Neural cell (in vitro differentiated cells): ENCODE measurements at regions not wholly inside any gene's neighbourhood (a gene's known extent, or its start where the extent isn't known, plus 50 kb on each side); places are given as distances from the start of the nearest gene placed in this dataset.

Source experiments
- H2AFZ ChIP-seq: fragments of 200-600, 300-800 bp; sonication (generic), shearing (Covaris generic); 2 replicates; pipeline ENCODE4 v1.6.0; 2014; ENCODE audit warnings: low read depth, mild to moderate bottlenecking, antibody characterized with exemption, low read length, moderate library complexity
- H3F3A ChIP-seq: fragments of 200-600 bp; shearing (Covaris generic); 2 replicates; pipeline ENCODE4 v1.6.1; 2016; ENCODE audit warnings: mild to moderate bottlenecking, moderate library complexity, mixed read lengths, antibody characterized with exemption, low read length; ENCODE audit not compliant: insufficient read depth, poor library complexity, severe bottlenecking
- H3K27ac ChIP-seq: fragments of 200-600, 300-800 bp; sonication (generic), shearing (Covaris generic); 2 replicates; pipeline ENCODE4 v1.5.1; 2014; ENCODE audit warnings: mild to moderate bottlenecking, low read length, moderate library complexity
- H3K27me3 ChIP-seq: fragments of 300-800, 200-600 bp; sonication (generic), shearing (Covaris generic); 2 replicates; pipeline ENCODE4 v1.6.0; 2014; ENCODE audit warnings: mild to moderate bottlenecking, low read depth, low read length, moderate library complexity; ENCODE audit not compliant: insufficient read depth
- H3K36me3 ChIP-seq: fragments of 300-800, 200-600 bp; sonication (generic), shearing (Covaris generic); 2 replicates; pipeline ENCODE4 v1.5.1; 2014; ENCODE audit warnings: mild to moderate bottlenecking, antibody characterized with exemption, low read length, moderate library complexity; ENCODE audit not compliant: insufficient read depth
- H3K4me2 ChIP-seq: fragments of 300-800, 200-600 bp; sonication (generic), shearing (Covaris generic); 2 replicates; pipeline ENCODE4 v1.6.0; 2014; ENCODE audit warnings: mild to moderate bottlenecking, low read length
- H3K4me3 ChIP-seq: fragments of 300-800, 200-600 bp; sonication (generic), shearing (Covaris generic); 2 replicates; pipeline ENCODE4 v1.5.1; 2014; ENCODE audit warnings: mild to moderate bottlenecking, low read length, moderate library complexity
- H3K79me2 ChIP-seq: fragments of 200-600 bp; shearing (Covaris generic); replicated peaks from 2 replicates; pipeline ENCODE4 v1.6.0; 2014; ENCODE audit warnings: mild to moderate bottlenecking, low read length, moderate library complexity; ENCODE audit not compliant: insufficient read depth
- H3K9ac ChIP-seq: fragments of 300-800, 200-600 bp; sonication (generic), shearing (Covaris generic); 2 replicates; pipeline ENCODE4 v1.6.1; 2016; ENCODE audit warnings: mild to moderate bottlenecking, low read length, mixed read lengths
- H3K9me2 ChIP-seq: fragments of 200-600 bp; shearing (Covaris generic); 2 replicates; pipeline ENCODE4 v1.6.1; 2016; ENCODE audit warnings: mild to moderate bottlenecking, low read length, mixed read lengths; ENCODE audit not compliant: insufficient read depth
- H3K9me3 ChIP-seq: fragments of 200-600, 300-800 bp; sonication (generic), shearing (Covaris generic); 2 replicates; pipeline ENCODE4 v1.6.1; 2016; ENCODE audit warnings: mild to moderate bottlenecking, mixed run types, low read length, moderate library complexity, mixed read lengths
- H4K20me1 ChIP-seq: fragments of 200-600 bp; shearing (Covaris generic); 2 replicates; pipeline ENCODE4 v1.6.1; 2016; ENCODE audit warnings: mild to moderate bottlenecking, mixed run types; ENCODE audit not compliant: insufficient read depth
- CTCF ChIP-seq: fragments of 450-650 bp; IDR thresholded peaks from 2 replicates; pipeline ENCODE4 v1.5.1; 2014; ENCODE audit warnings: antibody characterized with exemption, mild to moderate bottlenecking, moderate library complexity; ENCODE audit not compliant: poor library complexity, severe bottlenecking
- EP300 ChIP-seq: fragments of 450-650 bp; conservative IDR thresholded peaks from 2 replicates; pipeline ENCODE4 v1.6.1; 2014; ENCODE audit warnings: antibody characterized with exemption, mild to moderate bottlenecking, moderate library complexity; ENCODE audit not compliant: poor library complexity, severe bottlenecking
- EZH2 ChIP-seq: fragments of 200-600, 300-800 bp; shearing (Covaris generic), sonication (generic); IDR thresholded peaks from 2 replicates; pipeline ENCODE4 v1.6.1; 2014; ENCODE audit warnings: antibody characterized with exemption, low read length, borderline replicate concordance, mild to moderate bottlenecking; ENCODE audit not compliant: insufficient read depth, poor library complexity, severe bottlenecking
- MXI1 ChIP-seq: fragments of 450-650 bp; conservative IDR thresholded peaks from 2 replicates; pipeline ENCODE4 v1.6.1; 2014; ENCODE audit warnings: antibody characterized with exemption, mild to moderate bottlenecking; ENCODE audit not compliant: poor library complexity, severe bottlenecking
- POLR2AphosphoS5 ChIP-seq: IDR thresholded peaks from 2 replicates; pipeline ENCODE4 v1.6.1; 2012
- RAD21 ChIP-seq: fragments of 450-650 bp; conservative IDR thresholded peaks from 2 replicates; pipeline ENCODE4 v1.6.1; 2014; ENCODE audit warnings: antibody characterized with exemption, mild to moderate bottlenecking, moderate library complexity
- REST ChIP-seq: IDR thresholded peaks from 2 replicates; pipeline ENCODE4 v1.6.1; 2012; ENCODE audit warnings: borderline replicate concordance
- SMC3 ChIP-seq: fragments of 450-650 bp; conservative IDR thresholded peaks from 2 replicates; pipeline ENCODE4 v1.6.1; 2014; ENCODE audit warnings: antibody characterized with exemption, mild to moderate bottlenecking, moderate library complexity; ENCODE audit not compliant: poor library complexity
- TAF1 ChIP-seq: IDR thresholded peaks from 2 replicates; pipeline ENCODE4 v1.6.1; 2012; ENCODE audit warnings: low read depth

DNA sequence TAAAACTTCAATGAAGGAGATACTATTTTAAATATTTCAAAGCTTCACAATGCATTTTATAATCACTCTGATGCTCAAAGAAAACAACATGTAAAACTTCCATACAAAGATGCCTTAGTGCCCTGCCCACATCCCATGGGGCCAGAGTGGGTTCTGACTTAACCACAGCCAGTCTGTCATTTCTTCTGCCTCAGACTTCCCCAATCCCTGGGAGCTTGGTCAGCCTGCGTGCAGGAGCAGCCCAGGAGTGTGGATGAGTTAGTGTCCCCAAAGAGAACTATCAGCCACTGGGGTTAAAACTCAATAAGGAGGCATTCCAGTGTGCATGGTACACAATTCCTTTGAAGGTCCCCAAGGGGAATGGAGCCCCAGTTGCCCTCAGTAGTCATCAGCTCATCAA is 100.3 kb downstream of the PTCSC3 start:
- Histone ChIP-seq H2AFZ (no peak overlapping the region), H3K36me3 (no peaks in the 10 kb centered on the region), H3K27ac (no peak overlapping the region), H3K9me2 (no peaks in the 10 kb centered on the region), H4K20me1 (no peaks in the 10 kb centered on the region), H3F3A (no peaks in the 10 kb centered on the region), H3K9ac (no peak overlapping the region), H3K9me3 (no peaks in the 10 kb centered on the region), H3K79me2 (no peaks in the 10 kb centered on the region), H3K4me3 (no peak overlapping the region), H3K27me3 (no peaks in the 10 kb centered on the region), H3K4me2 (no peak overlapping the region)
- TF ChIP-seq EZH2 (no peak), POLR2AphosphoS5 (no peak), TAF1 (no peak), MXI1 (no peak), CTCF (no peak), RAD21 (no peak), REST (no peak), EP300 (no peak), SMC3 (no peak)

GRCh38 chr14:36075203-36075602 is 101.3 kb downstream of the PTCSC3 start:
- Histone ChIP-seq H3K4me2 (no peak overlapping the region), H3K9me2 (no peaks in the 10 kb centered on the region), H3K4me3 (no peak overlapping the region), H4K20me1 (no peaks in the 10 kb centered on the region), H3K27me3 (no peaks in the 10 kb centered on the region), H3K79me2 (no peaks in the 10 kb centered on the region), H3F3A (no peaks in the 10 kb centered on the region), H3K9me3 (no peaks in the 10 kb centered on the region), H3K9ac (no peak overlapping the region), H2AFZ (no peak overlapping the region), H3K36me3 (no peaks in the 10 kb centered on the region), H3K27ac (no peak overlapping the region)
- TF ChIP-seq TAF1: no peak
- TF ChIP-seq REST: no peak
- TF ChIP-seq SMC3: no peak
- TF ChIP-seq MXI1: no peak
- TF ChIP-seq POLR2AphosphoS5: no peak
- no peak for TF ChIP-seq CTCF
- no peak for TF ChIP-seq EZH2
- no peak for TF ChIP-seq EP300
- TF ChIP-seq RAD21: no peak
